NCI-H2227 (cell line): ENCODE measurements at regions not wholly inside any gene's neighbourhood (a gene's known extent, or its start where the extent isn't known, plus 50 kb on each side); places are given as distances from the start of the nearest gene placed in this dataset.

Experiments
- DNase-seq: peaks from one replicate; lab custom pipeline; 2025; ENCODE audit not compliant: unreplicated experiment; lab: John Stamatoyannopoulos, UW

DNA sequence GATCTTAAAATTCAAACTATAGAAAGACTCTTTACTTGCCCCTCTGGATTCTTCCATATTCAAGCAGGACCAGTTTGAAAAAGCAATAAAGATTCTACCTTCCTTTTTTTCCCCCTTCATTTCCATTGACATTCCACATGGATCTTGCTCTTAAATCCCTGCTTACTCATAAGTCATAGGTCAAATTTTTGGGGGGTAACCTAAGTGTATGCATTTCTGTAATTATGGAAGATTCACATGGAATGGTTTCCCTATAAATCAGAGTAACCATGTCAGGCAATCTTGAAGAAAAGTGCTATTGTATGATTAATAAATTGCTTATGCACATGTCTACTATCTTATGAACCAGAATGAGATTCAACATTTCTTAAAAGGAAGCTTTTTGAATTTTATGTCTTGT lies 551.0 kb downstream of the HAO1 start:
- no peak for DNase-seq

DNA sequence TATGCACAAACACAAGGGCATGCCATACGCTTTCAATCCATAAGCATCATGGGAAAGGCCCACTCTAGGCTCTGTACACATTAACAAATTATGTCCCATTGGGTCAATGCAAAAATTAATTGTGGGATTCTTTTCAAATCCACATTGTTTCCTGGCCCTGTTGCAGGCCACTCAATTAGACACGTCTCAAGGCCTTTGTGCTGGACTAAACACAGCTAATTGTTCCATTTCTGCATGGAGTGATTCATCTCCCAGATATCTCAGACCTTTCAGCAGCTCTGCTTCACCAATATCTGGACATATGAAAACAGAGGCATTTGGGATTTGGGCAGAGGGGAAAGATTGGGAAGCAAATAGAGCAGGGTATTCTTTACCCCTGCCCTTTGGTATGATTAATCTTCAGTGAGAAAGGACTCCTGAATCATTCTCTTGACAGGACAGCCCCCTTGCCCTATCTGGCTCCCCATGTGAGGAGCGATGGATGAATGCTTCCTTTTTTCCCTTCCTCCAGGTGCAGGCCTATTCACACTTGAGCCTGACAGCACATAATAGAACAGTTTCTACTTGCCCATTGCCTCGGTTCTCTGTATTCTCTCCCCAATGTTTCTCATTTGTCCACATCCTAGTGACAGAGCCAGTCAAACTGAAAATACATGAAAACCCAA lies 547.6 kb downstream of the HAO1 start:
- no peak for DNase-seq

DNA sequence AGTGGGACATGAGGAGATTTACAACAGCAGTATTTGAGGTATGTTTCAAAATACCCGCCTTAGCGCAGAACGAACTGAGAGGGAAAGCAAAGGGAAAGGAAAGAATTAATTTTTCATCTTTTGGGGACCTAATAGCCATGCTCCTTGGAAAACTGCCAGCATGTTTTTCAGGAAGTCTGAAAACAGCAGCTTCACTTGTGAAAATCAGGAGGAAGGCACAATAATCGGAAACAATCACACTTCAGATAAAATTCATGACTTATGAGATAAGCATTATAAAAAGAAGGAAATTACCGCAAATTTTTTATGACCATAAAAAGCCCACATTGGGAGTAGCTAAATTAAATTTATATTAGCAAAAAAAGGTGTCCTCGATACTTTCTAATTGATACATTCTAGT lies 541.1 kb downstream of the HAO1 start:
- DNase-seq = no peak

DNA sequence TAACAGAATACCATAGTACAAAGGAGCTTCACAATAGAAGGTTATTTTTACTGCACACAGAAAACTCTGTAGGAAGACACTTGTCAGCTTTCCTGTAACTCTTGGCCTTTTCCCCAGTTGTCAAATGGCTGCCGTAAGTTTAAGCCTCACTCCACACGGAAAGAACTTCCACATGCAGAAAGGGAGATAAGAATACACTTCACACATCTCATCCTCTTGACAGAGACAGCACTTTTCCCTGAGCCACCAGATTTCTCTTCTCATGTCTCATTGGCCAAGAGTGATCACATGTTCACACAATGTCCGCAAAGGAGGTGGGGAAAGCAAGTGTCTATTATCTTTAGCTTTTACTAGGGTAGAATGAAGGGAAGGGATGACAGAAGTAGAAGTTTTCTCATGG lies 540.7 kb downstream of the HAO1 start:
- no peak for DNase-seq

DNA sequence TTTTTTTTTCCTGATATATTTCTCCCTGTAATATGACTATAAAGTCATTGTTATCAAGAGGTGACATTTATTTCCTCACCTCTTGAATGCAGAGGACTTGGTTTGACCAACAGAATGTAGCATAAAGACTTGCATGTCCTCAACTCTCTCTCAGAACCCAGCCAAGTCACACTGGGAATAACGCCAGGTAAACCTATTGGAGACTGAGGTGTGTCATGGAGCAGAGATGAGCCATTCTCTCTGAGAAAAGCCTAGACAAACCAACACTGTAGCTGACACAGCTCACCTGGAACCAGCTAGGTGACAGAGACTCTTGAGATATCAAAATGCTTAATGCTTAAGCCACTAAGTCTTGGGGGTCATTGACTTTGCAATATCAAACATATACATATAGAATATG lies 533.6 kb downstream of the HAO1 start:
- DNase-seq = no peak

DNA sequence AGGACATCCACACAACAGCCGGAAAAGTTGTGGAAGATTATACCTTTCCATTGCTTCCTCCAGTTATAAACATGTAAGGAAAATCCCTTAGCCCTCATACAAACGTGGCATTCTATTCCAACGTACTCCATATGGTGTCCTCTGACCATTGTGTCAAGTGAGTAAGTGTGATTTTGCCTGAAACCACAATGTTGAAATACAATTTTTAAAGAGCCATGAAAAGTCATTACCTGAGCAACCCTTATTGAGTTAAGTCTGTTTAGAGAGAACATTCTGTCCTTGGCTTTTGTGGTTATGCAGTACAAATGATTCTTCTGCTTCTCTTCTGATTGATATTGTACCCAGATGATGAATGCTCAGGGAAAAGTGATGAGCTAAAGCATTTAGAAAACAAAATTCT lies 530.1 kb downstream of the HAO1 start:
- no peak for DNase-seq

DNA sequence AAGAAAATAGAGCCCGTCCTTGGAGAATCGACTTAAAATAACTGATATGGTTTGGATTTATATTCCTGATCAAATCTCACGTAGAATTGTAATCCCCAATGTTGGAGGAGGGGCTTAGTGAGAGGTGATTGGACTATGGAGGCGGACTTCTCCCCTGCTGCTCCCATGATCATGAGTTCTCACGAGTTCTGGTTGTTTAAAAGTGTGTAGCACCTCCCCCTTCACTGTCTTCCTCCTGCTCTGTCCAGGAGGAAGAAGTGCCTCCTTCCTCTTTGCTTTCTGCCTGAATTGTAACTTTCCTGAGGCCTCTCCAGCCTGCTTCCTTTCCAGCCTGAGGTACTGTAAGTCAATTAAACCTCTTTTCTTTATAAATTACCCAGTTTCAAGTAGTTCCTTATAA lies 529.2 kb downstream of the HAO1 start:
- DNase-seq = no peak

DNA sequence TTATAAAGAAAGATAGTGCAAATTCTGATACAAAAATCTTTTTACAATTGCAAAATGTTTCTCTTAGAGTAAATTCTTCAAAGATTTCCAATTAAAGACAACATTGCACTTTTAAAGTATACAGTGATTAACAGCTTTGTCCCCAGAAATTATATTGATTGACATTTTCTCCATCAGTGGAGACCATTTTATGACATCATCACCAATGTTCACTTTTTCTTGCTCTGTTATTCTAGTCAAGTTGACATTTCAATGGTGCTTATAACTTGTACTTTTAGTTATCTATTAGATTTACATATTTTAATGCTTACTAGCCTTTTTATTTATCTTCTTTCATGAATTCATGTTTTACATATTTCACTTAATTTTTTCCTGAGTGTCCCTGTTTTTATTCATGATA lies 524.8 kb downstream of the HAO1 start:
- DNase-seq = no peak

DNA sequence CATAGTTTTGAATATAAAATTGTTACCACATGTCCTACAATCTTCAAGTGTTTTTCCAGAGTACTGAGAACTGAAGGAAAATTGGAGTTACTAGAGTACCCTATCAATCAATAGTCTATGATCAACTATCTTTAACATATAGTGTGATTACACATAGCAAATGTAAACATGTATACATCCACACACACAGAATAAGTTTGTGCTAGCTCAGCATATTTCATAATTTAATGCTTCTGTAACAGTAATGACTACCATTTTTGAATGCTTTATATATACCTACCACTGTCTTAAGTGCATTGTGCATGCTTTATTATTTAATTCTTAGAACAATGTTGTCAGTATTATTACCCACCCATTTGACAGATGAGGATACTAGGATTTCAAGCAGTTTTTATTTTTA lies 523.9 kb downstream of the HAO1 start:
- DNase-seq = no peak

DNA sequence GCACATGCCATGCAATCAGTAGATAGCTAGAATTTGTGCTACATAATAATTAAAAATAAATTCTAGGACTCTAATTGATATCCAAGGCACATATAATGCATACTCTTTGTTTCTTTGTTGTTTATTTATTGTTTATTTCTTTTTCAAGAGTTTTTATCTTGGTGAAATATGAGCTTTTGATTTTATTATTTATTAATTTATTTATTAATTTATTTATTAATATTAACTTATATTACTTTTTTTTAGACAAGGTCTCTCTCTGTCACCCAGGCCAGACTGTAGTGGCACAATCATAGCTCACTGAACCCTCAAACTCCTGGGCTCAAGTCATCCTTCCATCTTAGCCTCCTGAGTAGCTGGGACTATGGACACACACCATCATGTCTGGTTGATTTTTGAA lies 519.9 kb downstream of the HAO1 start:
- no peak for DNase-seq

DNA sequence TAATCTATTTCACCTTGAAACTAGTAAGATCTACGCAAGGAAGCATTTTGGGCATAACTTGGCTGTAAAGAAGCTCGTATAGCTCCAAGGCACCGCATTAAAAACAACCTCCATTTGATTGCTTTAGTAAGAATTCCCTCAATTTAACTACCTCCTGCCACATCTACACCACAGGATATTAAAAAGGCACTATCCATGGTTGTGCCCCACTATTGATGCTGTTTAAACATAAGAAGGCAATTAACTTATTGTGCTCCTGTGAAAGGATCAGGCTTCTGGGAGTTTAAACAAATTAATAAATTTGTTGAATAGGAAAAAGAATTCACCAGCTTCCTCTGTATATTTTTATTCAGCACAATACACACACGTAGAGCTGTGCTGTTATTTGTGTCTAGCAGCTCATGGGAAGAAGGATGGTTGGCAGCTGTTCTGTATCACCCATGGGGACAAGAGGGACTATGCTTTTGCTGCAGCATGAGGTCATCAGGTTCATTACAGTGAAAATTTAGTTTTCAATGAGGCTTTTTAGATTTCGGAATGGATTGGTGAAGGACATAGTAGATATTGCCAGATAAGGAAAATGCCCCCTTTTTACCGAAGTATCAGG lies 513.3 kb downstream of the HAO1 start:
- no peak for DNase-seq

DNA sequence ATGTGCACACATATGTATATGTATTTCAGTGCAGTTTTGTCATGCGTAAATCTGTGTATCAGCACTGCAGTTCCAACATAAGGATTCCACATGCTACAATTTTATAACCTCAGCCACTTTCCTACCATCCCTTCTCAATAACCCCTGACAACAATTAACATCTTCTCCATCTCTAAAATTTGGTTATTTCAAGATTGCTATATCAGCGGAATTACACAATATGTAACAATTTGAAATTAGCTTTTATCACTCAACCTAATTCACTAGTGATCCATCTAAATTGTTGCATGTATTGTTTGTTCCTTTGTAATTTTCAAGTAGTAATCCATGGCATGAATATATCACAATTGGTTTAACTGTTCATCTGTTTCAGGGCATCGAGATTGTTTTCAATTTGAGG lies 511.3 kb downstream of the HAO1 start:
- no peak for DNase-seq

DNA sequence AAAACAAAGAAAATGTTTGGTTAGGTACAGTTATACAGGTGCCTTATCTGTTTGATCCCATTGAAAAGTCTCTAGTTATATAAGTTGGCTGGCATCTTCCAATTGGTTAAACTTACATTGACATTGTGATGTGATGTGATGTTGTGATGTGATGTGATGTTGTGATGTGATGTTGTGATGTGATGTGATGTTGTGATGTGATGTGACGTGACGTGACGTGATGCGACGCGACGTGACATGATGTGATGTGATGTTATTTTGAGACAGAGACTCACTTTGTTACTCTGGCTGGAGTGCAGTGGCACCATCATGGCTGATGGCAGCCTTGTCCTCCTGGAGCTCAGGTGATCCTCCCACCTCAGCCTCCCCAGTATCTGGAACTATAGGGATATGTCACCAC lies 507.6 kb downstream of the HAO1 start:
- DNase-seq = no peak

DNA sequence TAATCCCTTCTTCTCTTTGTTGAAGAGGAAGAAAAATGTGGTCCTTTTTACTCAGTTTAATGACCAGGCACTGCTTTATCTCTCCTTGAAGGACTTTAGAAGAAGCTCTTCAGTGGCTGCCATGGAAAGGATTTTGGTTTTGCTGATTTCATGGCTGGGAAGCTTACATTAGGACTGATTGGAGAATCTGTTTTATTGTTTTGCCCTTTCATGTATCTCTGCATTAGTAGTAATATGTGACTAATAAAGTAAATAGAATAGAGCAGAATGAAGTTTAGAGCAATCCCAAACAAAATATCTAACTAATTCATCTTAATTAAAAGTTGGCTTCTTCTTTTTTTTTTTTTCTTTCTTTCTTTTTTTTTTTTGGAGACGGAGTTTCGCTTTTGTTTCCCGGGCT lies 502.9 kb downstream of the HAO1 start:
- DNase-seq = no peak

DNA sequence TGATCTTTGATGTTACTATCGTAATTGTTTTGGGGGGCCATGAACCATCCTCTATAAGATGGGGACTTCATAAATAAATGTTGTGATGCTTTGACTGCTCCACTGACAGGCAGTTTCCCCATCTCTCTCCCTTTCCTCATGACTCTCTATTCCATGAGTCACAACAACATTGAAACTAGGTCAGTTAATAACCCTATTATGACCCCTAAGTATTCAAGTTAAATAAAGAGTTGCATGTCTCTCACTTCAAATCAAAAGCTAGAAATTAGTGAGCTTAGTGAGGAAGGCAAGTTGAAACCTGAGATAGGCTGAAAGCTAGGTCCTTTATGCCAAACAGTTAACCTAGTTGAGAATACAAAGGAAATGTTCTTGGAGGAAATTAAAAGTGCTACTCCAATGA lies 491.0 kb downstream of the HAO1 start:
- no peak for DNase-seq

DNA sequence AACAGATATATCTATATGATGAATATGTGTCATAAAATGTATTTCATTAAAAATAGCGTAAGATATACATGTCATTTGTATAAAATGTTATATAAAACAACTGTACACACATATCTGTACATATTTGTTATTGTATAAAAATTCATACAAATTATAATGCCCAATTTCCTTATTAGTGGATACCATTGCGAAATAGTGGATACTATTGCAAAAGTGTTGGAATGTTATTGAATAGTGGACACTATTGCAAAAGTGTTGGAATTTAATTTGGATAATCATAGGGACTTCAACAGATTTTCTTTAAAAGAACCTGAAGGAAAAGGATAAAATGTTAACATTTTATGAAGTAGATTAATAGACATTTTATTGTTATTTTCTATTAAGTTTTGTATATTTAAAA lies 487.4 kb downstream of the HAO1 start:
- no peak for DNase-seq

DNA sequence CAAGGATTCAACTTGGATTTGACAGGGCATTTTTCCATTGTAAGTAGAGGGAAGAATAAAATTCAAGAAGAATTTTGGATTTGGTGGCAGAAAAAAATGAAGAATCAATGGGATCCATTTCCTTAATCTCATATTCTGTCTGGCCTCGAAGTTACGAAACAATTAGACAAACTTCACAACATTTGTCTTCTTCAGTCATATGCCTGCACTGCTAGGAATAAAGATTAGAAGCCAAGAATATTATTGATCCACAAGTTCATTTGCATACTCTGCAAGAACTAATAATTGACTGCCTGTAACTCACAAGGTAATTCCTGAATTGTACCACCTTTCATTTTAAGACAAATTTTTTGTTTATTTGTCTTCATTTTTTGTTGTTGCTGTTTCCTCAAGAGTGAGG lies 486.2 kb downstream of the HAO1 start:
- DNase-seq = no peak

DNA sequence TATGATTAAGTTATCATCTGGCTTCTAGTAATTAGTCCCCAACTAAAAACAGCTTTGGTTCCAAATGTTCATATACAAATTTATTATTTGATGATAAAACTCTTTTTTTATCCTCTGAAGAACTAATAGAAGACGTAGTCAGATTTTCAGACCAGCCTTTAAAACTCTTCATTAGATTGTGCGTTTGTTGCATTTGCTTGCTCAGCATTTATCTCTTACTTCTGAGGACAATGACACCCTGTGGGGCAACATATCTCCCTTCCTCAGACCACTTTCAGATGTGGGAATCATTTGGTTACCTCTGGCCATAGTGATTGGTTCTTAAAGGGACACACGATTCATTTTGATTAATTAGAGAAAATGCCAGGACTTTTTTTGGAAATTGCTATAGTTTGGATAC lies 481.8 kb downstream of the HAO1 start:
- no peak for DNase-seq

DNA sequence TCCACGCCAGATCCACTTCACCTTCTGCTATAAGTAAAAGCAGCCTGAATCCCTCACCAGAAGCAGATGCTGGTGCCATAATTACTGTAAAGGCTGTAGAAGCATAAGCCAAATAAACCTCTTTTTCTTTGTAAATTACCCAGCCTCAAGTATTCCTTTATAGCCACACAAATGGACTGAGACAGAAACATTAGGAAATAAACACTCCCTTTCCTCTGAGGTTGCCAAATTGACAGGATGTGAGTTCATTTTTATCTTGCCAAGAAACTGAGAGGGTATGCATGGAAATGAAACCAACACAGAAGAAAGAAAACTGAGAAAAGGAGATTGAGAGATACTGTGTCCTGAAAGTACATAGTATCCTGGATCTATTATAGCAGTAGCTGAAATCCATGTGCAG lies 481.2 kb downstream of the HAO1 start:
- no peak for DNase-seq

DNA sequence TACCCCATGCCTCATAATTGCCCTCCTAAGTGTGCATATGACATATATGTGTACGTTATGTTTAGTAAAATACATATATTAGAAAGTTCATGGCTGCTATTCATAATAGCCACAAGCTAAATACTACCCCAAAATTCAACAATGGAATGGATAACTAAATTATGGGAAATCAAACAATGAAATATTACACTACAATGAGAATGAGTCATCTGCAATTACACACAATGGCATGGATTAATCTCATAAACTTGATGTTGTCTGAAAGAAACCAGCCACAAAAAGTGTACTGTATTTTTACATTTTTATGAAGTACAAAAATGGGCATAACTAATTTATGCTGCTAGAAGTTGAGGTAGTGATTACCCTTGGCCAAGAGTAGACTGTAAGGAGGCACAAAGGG lies 477.0 kb downstream of the HAO1 start:
- no peak for DNase-seq

DNA sequence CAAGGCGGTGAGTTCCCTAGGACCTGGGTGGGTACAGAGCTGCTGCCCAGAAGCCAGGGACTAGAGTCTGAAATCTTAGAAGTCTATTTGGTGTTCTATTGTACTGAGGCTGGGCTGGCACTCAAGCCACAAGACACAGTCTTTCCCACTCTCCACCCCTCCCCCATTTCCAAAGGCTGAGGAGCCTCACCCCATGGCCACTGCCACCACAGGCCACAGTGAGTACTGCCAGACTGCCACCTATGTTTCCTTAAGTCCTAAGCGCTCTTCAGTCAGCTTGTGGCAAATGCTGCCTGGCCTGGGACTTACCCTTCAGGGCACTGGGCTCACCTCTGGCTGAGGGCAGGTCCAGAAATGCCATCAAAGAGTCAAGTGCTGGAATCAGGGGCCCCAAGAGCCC lies 469.3 kb downstream of the HAO1 start:
- DNase-seq = no peak

DNA sequence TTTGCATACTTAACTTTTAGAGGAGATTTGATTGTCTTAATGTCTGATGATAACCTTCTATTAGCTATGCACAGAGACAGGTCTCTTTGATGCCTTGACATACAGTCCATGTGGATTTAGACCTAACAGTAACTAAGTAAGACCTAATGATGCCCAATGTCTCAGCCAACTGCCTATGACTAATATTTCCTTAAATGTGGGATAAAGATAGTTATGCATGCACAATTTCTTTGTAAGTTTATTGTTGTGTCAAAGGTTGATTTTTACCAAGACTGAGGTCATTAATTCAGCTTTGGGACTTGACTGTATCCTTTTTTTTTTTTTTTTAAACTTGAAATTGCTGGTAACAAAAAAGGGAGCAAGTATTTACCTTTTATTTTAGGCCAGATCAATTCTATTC lies 450.0 kb downstream of the HAO1 start:
- DNase-seq = no peak

DNA sequence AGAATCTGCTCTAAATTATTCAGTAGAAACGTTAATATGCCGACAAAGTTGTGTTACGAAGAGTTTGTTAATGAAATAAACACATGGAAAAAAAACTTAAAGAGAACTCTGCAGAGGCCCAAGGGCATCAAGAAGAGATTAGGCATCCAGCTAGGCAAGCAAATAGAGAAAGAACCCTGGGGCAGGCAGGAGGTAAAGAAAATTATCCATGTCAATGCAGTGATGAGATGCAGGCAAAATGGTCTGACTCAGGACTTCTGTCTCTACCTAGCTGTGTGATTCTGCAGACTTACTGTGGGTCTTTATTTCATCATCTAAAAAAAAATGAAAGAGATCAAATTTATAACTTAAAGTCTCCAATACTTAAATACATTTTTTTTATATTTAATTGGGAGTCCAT lies 448.0 kb downstream of the HAO1 start:
- DNase-seq = no peak
